ENCODE measurements at regions not wholly inside any gene's neighbourhood (a gene's known extent, or its start where the extent isn't known, plus 50 kb on each side); places are given as distances from the start of the nearest gene placed in this dataset.

GRCh38 chr13:67769063-67769986 lies 539.2 kb upstream of the PCDH9 start:
- no peak for DNase-seq

GRCh38 chr13:67763984-67764383 lies 533.8 kb upstream of the PCDH9 start:
- no peak for DNase-seq

GRCh38 chr13:67763384-67763783 lies 533.2 kb upstream of the PCDH9 start:
- DNase-seq = no peak

DNA sequence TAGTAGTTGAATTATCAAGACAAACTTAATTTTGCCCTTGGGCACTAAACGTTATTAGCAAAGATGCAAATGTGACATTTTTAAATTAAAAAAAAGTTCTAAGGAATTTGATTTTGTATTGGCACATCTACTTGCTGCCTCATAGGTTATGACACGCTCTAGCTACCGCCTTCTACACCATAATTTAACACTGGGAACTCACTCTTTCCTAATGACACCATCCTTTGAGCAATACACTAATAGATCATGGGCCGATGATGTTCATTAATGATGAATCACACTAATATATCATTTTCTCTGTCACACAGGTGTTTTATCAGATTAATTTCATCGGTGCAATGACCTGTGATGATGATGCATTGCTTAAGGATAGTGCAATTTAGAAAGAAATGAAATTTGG lies 528.8 kb upstream of the PCDH9 start:
- no peak for DNase-seq

DNA sequence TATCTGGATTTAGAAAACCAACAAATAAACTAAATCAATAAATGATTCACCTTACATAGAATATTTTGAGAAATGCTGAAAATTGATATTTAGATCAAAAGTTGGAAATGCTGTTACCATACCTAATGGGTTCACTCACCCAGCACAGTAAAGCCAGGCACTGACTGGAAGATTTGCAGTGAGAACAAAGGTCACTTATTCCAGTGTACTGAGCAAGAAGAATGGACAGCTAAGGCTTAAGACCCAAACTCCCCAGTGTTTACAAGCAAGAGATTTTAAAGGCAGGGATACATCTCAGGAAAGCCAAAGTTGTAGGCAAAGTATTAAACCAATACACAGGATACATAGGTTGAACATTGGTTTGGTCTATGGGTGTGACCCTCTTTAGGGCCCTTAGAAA lies 523.9 kb upstream of the PCDH9 start:
- no peak for DNase-seq

GRCh38 chr13:67752759-67753158 lies 522.6 kb upstream of the PCDH9 start:
- no peak for DNase-seq

DNA sequence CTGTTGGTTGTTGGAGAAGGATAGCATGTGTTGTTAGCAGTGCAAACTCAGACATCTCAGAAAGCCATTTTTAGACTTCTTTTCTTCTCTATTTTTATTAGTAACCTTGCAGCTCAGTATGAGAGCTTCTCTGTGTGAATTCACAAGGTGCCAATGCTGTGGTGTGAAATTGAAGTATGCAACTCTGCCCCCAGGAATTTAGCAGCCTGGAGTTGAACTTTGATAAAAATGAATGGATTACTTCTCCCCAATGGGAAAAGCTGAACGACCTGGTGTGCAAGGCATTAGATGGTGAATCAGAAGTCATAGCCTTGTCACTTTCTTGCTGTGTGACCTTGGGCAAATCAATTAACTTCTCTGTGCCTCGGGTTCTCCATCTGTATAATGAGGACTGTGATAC lies 512.3 kb upstream of the PCDH9 start:
- DNase-seq = peak; percentile 3

DNA sequence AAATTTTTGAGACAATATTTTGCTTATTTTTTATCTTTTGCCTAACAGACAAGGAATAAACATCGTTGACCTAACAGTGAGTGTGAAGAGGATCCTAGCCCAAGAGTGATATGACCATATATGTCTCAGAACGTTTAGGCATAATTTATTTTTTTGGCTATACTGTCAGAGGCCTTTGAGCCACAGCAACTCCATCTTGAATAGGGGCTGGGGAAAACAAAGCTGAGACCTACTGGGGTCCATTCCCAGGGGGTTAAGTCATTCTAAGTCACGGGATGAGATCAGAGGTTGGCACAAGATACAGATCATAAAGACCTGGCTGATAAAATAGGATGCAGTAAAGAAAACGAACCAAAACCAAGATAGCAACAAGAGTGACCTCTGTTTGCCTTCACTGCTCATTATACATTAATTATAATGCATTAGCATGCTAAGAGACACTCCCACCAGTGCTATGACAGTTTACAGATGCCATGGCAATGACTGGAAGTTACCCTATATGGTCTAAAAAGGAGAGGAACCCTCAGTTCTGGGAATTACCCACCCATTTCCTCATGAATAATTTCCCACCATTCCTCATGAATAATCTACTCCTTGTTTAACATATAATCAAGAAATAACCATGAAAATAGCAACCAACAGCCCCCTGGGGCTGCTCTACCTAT lies 510.9 kb upstream of the PCDH9 start:
- DNase-seq = peak; percentile 8

DNA sequence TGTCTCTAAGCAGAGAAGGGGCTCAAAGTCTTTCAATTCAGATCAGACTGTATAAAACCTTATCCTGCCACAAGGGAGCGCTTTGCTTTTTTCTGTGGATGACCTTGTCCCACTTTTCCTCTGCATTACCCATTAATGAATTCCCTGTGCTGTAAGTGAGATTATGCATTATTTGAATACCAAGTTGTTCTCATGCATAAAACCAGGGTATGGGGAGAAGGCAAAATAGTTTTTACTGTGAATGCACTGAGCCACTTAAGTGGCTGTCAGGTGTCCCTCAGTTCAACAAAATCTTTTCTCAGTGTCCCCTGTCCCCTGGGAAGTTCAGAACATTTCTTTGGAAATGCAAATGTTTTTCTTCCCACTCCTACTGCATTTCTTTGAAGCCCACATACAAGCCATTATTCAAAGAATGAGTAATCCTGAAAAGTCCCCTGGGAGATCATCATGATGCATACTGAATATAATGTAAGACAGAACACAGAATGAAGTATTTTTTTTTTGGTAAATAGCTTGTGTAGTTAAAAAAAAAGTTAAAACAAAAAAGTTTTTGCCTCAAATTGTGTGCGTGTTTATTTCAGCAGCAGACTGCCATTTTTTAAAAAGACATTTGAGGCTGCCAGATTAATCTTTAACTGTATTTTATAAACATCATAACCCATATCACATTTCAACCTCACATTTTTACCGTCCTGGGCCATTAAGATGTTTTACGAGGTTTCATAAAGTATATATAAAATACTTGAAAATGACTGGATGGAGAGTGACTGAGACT lies 506.7 kb upstream of the PCDH9 start:
- peak; percentile 96 for DNase-seq

GRCh38 chr13:67735651-67736050 lies 505.5 kb upstream of the PCDH9 start:
- no peak for DNase-seq

DNA sequence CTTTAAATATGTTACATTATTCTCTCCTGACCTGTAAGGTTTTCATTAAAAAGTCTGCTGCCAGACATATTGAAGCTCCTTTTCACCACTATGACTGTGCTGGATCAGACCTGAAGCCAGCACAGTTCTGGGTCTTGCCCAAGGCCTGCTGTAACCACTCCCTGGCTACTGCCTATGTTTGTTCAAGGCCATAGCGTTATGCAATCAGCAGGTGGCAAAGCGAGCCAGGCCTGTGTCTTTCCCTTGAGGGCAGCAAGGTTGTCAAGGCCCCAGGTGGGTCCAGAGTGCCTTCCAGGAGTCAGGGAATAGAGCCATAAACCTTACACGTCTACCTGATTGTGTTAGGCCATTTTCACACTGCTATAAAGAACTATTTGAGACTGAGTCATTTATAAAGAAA lies 496.8 kb upstream of the PCDH9 start:
- DNase-seq = no peak

DNA sequence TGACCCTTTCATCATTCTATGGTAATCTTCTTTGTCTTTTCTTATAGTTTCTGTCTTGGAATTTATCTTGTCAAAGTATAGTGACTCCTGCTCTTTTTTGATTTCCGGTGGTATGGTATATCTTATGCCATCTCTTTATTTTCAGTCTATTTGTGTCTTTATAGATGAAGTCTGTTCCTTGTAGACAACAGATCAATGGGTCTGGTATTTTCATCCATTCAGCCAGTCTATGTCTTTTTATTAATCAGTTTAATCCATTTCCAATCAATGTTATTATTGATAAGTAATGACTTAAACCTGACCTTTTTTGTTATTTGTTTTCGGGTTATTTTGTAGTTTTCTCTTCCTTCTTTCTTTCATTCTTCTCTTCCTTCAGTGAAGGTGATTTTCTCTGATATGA lies 495.9 kb upstream of the PCDH9 start:
- no peak for DNase-seq

DNA sequence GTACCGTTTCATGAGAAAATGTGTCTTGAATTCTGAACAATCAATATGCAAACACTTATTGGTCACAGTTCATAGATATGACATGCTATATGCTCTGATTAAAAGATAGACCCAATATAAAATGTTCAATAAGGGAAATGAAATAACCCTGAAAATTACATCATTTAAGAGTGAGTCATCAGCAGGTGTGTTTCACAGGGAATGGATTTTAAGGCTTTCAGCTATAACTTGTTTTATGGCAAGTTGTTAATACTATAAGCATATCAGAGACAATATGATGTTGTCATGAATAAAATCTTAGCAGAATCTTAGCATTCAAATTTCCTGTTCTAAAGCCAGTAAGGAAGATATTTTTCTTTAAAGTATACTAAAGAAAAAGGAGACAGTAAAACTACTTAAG lies 483.4 kb upstream of the PCDH9 start:
- DNase-seq = no peak

DNA sequence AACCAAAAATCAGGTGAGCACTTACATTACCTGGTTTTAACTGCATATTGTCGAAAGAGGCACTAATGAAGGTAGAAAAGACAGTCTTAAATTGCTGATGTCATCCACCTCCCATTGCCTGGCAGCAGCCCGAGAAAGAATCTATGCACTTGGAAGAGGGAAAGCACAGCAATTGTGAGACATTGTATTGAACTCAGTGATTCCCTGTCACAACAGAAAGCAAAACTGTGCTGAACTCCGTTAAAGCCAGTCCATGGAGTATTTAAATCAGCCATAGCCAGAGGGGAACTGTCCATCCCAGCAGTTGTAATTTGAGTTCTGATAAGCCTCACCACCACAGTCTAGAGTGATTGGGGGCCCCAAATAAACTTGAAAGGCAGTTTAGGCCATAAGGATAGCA lies 466.6 kb upstream of the PCDH9 start:
- DNase-seq = no peak

- no peak for DNase-seq
These were observed 434.4 kb upstream of the PCDH9 start for GRCh38 chr13:67664502-67664901.

- DNase-seq = no peak
These were observed 432.9 kb upstream of the PCDH9 start for GRCh38 chr13:67662997-67663396.

DNA sequence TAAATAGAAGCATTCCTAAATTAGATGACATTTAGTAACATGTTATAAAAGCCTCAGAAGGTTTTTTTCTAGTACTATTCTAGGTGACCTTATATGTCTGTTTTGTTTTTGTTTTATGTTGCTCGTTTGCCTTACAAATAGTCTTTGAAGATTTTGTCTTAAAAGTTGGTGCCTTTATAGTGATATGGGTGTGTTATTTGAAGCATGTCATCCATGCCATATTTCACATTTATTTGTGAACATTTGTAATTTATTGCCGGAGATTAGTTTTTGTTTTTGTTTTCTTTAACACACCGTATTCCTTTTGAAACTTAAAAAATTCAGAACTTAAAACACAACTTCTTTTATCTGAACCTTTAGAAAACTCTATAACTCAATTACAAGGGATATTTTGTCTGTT lies 422.8 kb upstream of the PCDH9 start:
- no peak for DNase-seq

GRCh38 chr13:67651908-67652465 lies 421.9 kb upstream of the PCDH9 start:
- DNase-seq = no peak

- DNase-seq = peak; percentile 33
These were observed 420.3 kb upstream of the PCDH9 start for GRCh38 chr13:67650471-67650870.

DNA sequence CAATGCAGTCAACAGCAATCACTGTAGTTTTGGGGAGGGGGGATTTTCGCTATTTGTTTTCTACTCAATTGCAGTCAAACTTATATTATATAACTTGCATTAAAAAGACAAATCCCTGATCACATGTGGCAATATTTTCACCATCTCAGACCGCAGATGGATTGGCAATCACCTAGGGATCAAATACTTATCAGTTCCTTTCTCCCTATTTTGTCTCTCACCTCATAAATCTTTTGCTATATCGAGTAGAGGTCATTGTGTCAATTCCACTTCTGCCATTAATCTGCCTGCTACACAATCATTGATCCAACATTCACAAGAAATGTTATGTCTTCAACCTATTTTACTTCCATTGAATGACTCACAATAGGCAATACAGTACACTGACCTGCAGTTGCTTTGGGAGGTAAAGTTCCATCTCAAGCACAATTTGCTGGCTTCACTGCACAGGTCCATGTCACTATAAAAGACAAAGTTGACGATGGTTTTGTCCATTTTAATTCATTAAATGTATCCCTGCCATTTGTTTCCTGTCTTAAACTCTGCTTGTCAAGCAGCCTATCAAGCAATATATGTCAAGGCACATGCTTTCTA lies 415.8 kb upstream of the PCDH9 start:
- DNase-seq = no peak

DNA sequence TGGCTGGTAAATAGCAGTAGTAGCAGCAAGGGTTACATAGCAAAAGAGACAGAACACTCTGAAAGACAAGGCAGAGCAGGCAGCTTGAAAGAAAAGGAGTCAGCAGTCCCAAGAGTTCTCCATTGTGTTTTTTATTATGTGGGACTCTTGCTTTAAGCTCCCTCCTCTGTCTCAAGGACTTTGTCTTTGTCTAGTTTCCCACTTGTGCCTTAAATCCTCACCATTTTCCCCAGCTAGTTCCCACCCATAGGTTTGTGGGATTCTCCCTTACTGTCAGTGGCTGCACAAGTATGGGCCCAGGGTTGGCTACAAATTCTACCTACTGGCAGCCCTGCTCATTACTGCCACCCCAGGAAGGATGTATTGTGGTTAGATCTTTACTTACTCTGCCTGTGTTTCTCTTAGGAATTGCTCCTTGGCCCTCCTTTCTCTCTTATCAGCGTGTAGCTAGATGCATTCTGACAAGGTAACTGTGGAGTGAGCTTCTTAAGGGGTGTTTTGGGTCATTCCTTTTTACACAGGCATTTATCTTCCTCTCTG lies 413.4 kb upstream of the PCDH9 start:
- no peak for DNase-seq

DNA sequence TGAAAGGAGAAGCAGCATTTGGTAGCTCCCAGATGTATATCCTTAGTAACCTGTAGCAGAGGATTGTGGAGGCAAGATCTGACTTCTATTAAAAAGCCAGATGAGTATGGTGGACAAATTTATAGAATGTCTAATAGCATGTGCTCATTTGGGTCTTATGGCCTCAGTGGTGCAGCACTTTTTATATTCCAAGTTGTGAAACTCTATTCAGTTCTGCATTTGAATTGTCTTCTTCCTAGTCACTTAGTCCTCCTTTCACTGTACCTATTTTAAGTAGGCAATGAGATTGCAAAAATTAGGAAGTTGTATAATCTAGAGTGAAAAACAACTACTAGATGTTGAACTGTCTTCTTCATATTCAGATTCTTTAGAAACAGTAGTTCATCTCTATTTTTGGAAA lies 412.5 kb upstream of the PCDH9 start:
- no peak for DNase-seq
